ENCODE measurements at regions not wholly inside any gene's neighbourhood (a gene's known extent, or its start where the extent isn't known, plus 50 kb on each side); places are given as distances from the start of the nearest gene placed in this dataset.

DNA sequence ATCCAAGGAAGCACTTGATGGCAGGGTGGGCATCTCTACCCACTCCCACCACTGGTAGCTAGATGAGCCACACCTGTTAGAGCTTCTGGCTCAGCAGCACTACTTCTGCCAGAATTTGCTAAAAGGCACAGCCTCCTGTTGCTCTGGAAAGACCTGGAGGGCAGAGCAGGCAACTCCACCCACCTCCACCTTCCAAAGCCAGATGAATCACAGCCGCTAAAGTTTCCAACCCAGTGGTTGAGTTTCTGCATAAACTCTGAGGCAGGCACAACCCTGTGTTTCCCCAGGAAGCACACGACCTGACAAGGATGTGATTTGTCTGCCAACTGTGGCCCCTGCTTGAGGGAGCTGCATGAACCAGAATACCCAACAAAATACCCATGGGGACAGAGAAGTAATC, 111.6 kb upstream of the GCFC2 start:
- intact Hi-C loops (cut with DNase I; ENCODE audit: low total_unique reads) = no loop called here
- Histone ChIP-seq H3K27ac (no peak overlapping the region), H3K27me3 (no peaks in the 10 kb centered on the region), H3K4me3 (no peak overlapping the region), H3K36me3 (ENCODE audit: low read depth, missing control alignments) (no peaks in the 10 kb centered on the region), H3K4me1 (no peaks in the 10 kb centered on the region), H3K9me3 (no peaks in the 10 kb centered on the region)
- 85 to 92% methylated on average over 2 of the region's 2 CpGs for WGBS, 2 donors
- TF ChIP-seq CTCF (IDR thresholded peaks at IDR 0.05) (no peak), POLR2A (IDR thresholded peaks at IDR 0.05) (no peak)
- no peak for DNase-seq

DNA sequence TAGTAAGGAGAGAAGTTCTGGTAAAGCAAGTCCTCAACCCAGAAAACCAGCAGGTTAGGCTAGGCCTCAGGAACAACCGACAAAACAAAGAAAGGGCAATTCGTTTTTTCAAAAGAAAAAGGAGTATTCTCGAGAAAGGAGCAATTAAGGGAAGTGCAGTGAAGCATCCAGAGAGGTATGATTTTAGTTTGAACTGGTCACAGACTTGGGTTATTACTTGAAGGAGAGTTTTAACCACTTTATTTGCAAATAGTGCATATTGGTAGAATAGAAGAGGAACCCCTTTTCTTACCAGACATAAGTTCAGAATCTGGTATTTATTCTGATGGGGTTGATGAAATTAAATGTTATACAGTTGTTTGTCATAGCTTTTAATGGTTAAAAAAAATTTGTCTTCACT, 110.0 kb upstream of the GCFC2 start:
- no peak for DNase-seq
- TF ChIP-seq CTCF (IDR thresholded peaks at IDR 0.05) (no peak), POLR2A (IDR thresholded peaks at IDR 0.05) (no peak)
- Histone ChIP-seq H3K9me3 (no peaks in the 10 kb centered on the region), H3K4me1 (no peaks in the 10 kb centered on the region), H3K27ac (no peak overlapping the region), H3K36me3 (ENCODE audit: low read depth, missing control alignments) (no peaks in the 10 kb centered on the region), H3K27me3 (no peaks in the 10 kb centered on the region), H3K4me3 (no peak overlapping the region)
- intact Hi-C loops (cut with DNase I; ENCODE audit: low total_unique reads) = no loop called here
- WGBS, 2 donors = 85 to 90% methylated on average over 3 of the region's 3 CpGs

DNA sequence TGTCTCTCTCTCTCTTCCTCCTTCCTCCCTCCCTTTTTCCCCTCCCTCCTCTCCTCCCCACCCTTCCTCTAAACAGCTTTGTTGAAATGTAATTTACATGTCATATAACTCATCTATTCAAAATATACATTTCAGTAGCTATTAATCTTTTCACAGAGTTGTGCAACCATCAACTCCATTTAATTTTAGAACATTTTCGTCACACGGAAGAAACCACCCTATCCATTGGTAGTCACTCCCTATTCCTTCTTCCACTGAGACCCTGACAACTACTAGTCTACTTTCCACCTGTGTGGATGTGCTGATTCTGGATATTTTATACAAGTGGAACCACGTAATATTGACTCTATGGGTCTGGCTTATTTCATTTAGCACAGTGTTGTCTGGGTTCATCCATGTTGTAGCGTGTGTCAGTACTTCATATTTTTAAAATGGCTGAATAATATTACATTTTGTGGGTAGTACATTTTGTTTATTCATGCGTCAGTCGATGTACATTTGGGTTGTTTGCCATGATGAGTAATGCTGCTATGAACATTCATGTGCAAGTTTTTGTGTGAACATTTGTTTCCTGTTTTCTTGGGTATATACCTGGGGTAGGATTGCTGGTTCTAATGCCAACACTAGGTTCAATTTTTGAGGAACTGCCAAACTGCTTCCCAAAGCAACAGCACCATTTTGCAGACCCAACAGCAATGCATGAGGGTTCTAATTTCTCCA, 100.1 kb upstream of the GCFC2 start:
- Histone ChIP-seq H3K36me3 (ENCODE audit: low read depth, missing control alignments) (no peaks in the 10 kb centered on the region), H3K4me3 (no peak overlapping the region), H3K27ac (no peak overlapping the region), H3K9me3 (no peaks in the 10 kb centered on the region), H3K27me3 (no peaks in the 10 kb centered on the region), H3K4me1 (no peaks in the 10 kb centered on the region)
- intact Hi-C loops (cut with DNase I; ENCODE audit: low total_unique reads) = no loop called here
- no peak for DNase-seq
- WGBS, 2 donors = 84 to 94% methylated on average over 6 of the region's 6 CpGs
- TF ChIP-seq CTCF (IDR thresholded peaks at IDR 0.05) (no peak), POLR2A (IDR thresholded peaks at IDR 0.05) (no peak)

DNA sequence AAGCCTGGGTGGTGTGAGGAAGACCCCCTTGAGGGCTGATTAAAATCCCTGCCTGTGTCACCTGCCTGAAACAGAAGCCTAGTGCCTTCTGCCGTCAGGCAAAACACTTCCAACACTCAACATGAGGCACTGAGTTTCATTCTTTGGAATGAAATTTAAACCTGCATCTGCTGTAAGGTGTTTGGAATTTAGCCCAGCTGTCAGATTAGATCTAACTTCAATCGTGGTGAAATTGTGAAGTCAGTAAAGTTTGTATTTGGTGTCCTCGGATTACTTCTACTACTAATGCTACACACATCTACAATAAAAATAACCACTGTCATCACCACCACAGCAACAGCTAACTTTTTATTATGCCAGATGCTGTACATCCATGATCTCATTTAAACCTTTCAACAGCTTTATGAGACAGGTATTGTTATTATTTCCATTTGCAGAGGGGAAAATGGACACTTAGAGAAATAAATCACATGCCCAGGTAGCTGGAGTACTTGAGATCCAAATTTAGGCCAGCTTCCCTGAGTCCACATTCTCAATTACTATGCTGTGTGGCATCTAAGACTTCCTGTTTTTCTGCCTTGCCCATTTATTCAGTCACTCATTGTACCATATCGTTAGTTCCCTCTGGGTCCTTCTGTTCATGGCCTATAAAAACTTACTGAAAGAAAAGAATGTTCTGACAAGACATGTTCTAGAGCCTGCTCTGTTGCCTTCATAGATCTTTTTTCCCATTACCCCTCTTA, 98.2 kb upstream of the GCFC2 start:
- Histone ChIP-seq H3K27me3 (no peaks in the 10 kb centered on the region), H3K36me3 (ENCODE audit: low read depth, missing control alignments) (no peaks in the 10 kb centered on the region), H3K4me1 (no peaks in the 10 kb centered on the region), H3K9me3 (no peaks in the 10 kb centered on the region), H3K27ac (no peak overlapping the region), H3K4me3 (no peak overlapping the region)
- TF ChIP-seq POLR2A (IDR thresholded peaks at IDR 0.05) = no peak
- no peak for TF ChIP-seq CTCF (IDR thresholded peaks at IDR 0.05)
- intact Hi-C loops (cut with DNase I; ENCODE audit: low total_unique reads) = no loop called here
- 77 to 80% methylated on average over 4 of the region's 4 CpGs for WGBS, 2 donors
- DNase-seq = no peak
